Activated B cell treated with CpG ODN at 0.5 μM for 24 hours (primary cell): ENCODE measurements at regions not wholly inside any gene's neighbourhood (a gene's known extent, or its start where the extent isn't known, plus 50 kb on each side); places are given as distances from the start of the nearest gene placed in this dataset.

Experiments
- ATAC-seq: fragments of 200-7000 bp; cut with Tn5 transposase; one replicate; pipeline ENCODE4 v1.10.0; 2021; ENCODE audit warnings: low read depth, mild to moderate bottlenecking, moderate library complexity
- CTCF ChIA-PET: fragments of 350-600 bp; sonication (Branson Sonifier 250); formaldehyde crosslinking; loops from one replicate; lab custom pipeline; 2021; ENCODE audit warnings: antibody characterized with exemption; lab: Charles Lee
- POLR2A ChIA-PET: fragments of 350-600 bp; sonication (Branson Sonifier 250); formaldehyde crosslinking; loops from one replicate; lab custom pipeline; 2021; ENCODE audit warnings: antibody characterized with exemption; lab: Charles Lee
- DNase-seq: peaks from one replicate; pipeline ENCODE4 v3.0.0; 2022
- H3K27ac Mint-ChIP-seq: one replicate; pipeline ENCODE4 v1.8.0; 2020; ENCODE audit warnings: mixed read lengths
- H3K27me3 Mint-ChIP-seq: one replicate; pipeline ENCODE4 v1.8.0; 2021; ENCODE audit warnings: mixed read lengths
- H3K36me3 Mint-ChIP-seq: one replicate; pipeline ENCODE4 v1.8.0; 2021; ENCODE audit warnings: low read depth, mixed read lengths
- H3K4me1 Mint-ChIP-seq: one replicate; pipeline ENCODE4 v1.8.0; 2021; ENCODE audit warnings: mixed read lengths
- H3K4me3 Mint-ChIP-seq: one replicate; pipeline ENCODE4 v1.8.0; 2020; ENCODE audit warnings: mild to moderate bottlenecking, mixed read lengths
- H3K9me3 Mint-ChIP-seq: one replicate; pipeline ENCODE4 v1.8.0; 2020; ENCODE audit warnings: mixed read lengths
- CTCF ChIP-seq: fragments of 200-600 bp; IDR thresholded peaks from one replicate; pipeline ENCODE4 v1.8.0; 2022; ENCODE audit warnings: antibody characterized with exemption, mild to moderate bottlenecking
- intact Hi-C: fragments of 100-400 bp; cut with micrococcal nuclease; formaldehyde crosslinking; loops from one replicate; pipeline ENCODE4 v1.15.1; 2024

DNA sequence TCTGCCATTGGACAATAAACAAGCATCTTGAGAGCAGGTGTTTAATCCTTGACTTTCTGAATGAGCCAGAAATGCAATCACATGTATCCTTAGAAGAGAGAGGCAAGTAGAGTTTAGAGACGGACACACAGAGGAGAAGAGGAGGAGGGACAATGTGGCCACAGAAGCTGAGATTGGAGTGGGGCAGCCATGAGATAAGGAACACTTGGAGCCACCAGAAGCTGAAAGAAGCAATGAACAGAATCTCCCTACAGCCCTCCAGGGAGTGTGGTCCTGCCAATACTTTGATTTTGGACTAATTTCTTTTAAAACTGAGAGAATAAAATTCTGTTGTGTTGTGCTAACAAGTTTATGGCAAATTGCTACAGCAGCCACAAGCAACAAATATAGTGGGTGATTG is 141.0 kb downstream of the ATP6V1G3 start:
- Mint-ChIP-seq H3K4me3 (no peak overlapping the region), H3K27ac (no peak overlapping the region), H3K9me3 (no peaks in the 10 kb centered on the region), H3K36me3 (no peaks in the 10 kb centered on the region), H3K4me1 (no peaks in the 10 kb centered on the region), H3K27me3 (peaks cover 18% of the 10 kb centered on the region)
- ATAC-seq (no peak), DNase-seq (no peak)
- CTCF ChIA-PET, result no interaction called here
- no peak for TF ChIP-seq CTCF
- POLR2A ChIA-PET, result no interaction called here
- intact Hi-C loops, result no loop called here

DNA sequence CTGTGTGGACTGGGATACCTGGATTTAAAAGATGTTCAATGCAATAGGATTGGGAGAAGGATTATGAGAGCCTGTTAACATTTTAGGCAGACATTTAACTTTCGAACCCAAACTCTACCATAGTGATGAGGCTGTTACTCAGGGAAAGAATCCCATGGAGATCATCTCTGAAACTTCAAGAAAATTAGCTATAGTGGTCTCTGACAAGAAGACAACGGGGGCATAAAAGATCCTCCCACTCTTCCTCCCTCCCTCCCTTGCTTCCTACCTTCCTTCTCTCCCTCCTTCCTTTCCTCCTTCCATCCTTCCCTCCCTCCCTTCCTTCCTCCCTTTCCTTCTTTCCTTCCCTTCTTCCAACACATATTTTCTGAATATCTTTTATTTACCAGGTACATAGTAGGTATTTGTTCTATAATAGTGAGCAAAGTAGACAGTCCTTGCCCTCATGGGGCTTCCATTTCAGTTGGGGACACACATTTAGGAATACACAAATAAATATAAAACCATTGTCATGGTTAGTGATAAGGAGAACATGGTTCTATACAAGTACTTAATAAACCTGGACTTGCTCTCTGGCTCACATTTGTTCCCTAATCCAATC is 143.2 kb downstream of the ATP6V1G3 start:
- no peak overlapping the region for H3K4me3 Mint-ChIP-seq

GRCh38 chr1:198391393-198392020 is 149.0 kb downstream of the ATP6V1G3 start:
- intact Hi-C loops, result no loop called here
- DNase-seq (no peak), ATAC-seq (no peak)
- CTCF ChIA-PET, result no interaction called here
- Mint-ChIP-seq H3K27me3 (peaks cover 6% of the 10 kb centered on the region), H3K4me3 (no peak overlapping the region), H3K9me3 (no peaks in the 10 kb centered on the region), H3K4me1 (no peaks in the 10 kb centered on the region), H3K36me3 (no peaks in the 10 kb centered on the region), H3K27ac (no peak overlapping the region)
- no peak for TF ChIP-seq CTCF
- POLR2A ChIA-PET, result no interaction called here

More for the DNA sequence above, 143.2 kb downstream of the ATP6V1G3 start:
- H3K4me1 Mint-ChIP-seq, result no peaks in the 10 kb centered on the region
- ChIA-PET CTCF (no interaction called here), POLR2A (no interaction called here)
- no peak overlapping the region for H3K27ac Mint-ChIP-seq
- H3K36me3 Mint-ChIP-seq, result no peaks in the 10 kb centered on the region
- no peaks in the 10 kb centered on the region for H3K9me3 Mint-ChIP-seq
- peaks cover 18% of the 10 kb centered on the region for H3K27me3 Mint-ChIP-seq
- DNase-seq (no peak), ATAC-seq (no peak)
- no peak for TF ChIP-seq CTCF
- intact Hi-C loops, result no loop called here

DNA sequence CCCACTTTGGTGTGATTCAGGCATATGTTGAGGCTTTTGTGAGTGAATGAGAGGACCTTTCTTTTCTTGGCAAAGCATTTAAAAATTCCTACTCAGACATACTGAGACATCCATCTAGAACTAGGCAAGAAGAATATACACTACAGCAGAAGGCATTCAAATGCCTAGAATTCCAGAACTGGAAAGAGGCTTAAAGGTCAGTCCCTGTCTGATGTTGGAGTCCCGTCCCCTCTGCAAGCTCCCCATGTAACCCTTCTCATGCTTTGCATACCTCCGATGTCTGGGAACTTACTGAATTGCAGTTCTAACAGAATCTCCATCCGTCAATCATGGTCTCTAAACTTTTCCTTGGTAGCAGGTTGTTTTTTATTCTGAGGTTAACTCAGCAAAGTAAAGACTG is 152.9 kb downstream of the ATP6V1G3 start:
- Mint-ChIP-seq H3K9me3 (no peaks in the 10 kb centered on the region), H3K36me3 (no peaks in the 10 kb centered on the region), H3K27me3 (peaks cover 6% of the 10 kb centered on the region), H3K4me1 (no peaks in the 10 kb centered on the region), H3K4me3 (no peak overlapping the region), H3K27ac (no peak overlapping the region)
- no peak for DNase-seq
- ATAC-seq, result no peak
- no peak for TF ChIP-seq CTCF
- intact Hi-C loops, result no loop called here
- ChIA-PET POLR2A (no interaction called here), CTCF (no interaction called here)

GRCh38 chr1:198380275-198380674 is 160.2 kb downstream of the ATP6V1G3 start:
- ChIA-PET POLR2A (no interaction called here), CTCF (no interaction called here)
- Mint-ChIP-seq H3K9me3 (peaks cover 6% of the 10 kb centered on the region), H3K4me1 (peaks cover 6% of the 10 kb centered on the region), H3K27me3 (no peaks in the 10 kb centered on the region), H3K27ac (no peak overlapping the region), H3K4me3 (no peak overlapping the region), H3K36me3 (no peaks in the 10 kb centered on the region)
- ATAC-seq (no peak), DNase-seq (no peak)
- intact Hi-C loops, result no loop called here
- no peak for TF ChIP-seq CTCF
